ENCODE measurements at regions not wholly inside any gene's neighbourhood (a gene's known extent, or its start where the extent isn't known, plus 50 kb on each side); places are given as distances from the start of the nearest gene placed in this dataset.
"Not testable (repeated sequence)": the region's sequence is repeated elsewhere in the genome, so short reads cannot be mapped to it uniquely, and the experiment has no call there.

GRCh38 chr1:145553795-145554194 lies 54.0 kb upstream of the GPR89A start:
- DNase-seq (ENCODE audit: low spot score): not testable (repeated sequence)

- no peak for DNase-seq (ENCODE audit: low spot score)
Measured at GRCh38 chr1:145545055-145545454, 62.7 kb upstream of the GPR89A start.

GRCh38 chr1:145541685-145542084 lies 66.1 kb upstream of the GPR89A start:
- DNase-seq (ENCODE audit: low spot score): not testable (repeated sequence)

- DNase-seq (ENCODE audit: low spot score): peak; percentile 64
Measured at GRCh38 chr1:145541246-145541645, 66.5 kb upstream of the GPR89A start.

GRCh38 chr1:145538118-145538882 lies 69.5 kb upstream of the GPR89A start:
- DNase-seq (ENCODE audit: low spot score): not testable (repeated sequence)

GRCh38 chr1:145537003-145537402 lies 70.8 kb upstream of the GPR89A start:
- DNase-seq (ENCODE audit: low spot score): not testable (repeated sequence)

GRCh38 chr1:145535461-145535860 lies 72.3 kb upstream of the GPR89A start:
- peak; percentile 40 for DNase-seq (ENCODE audit: low spot score)

GRCh38 chr1:145528068-145528564 lies 79.7 kb upstream of the GPR89A start:
- DNase-seq (ENCODE audit: low spot score): not testable (repeated sequence)

GRCh38 chr1:145520159-145520558 lies 87.6 kb upstream of the GPR89A start:
- DNase-seq (ENCODE audit: low spot score): not testable (repeated sequence)

GRCh38 chr1:145519302-145519701 lies 88.5 kb upstream of the GPR89A start:
- DNase-seq (ENCODE audit: low spot score): not testable (repeated sequence)

GRCh38 chr1:145513017-145513416 lies 87.6 kb upstream of the NBPF20 start:
- not testable (repeated sequence) for DNase-seq (ENCODE audit: low spot score)

- not testable (repeated sequence) for DNase-seq (ENCODE audit: low spot score)
Measured at GRCh38 chr1:145508053-145508452, 82.7 kb upstream of the NBPF20 start.

GRCh38 chr1:145505663-145506647 lies 80.6 kb upstream of the NBPF20 start:
- not testable (repeated sequence) for DNase-seq (ENCODE audit: low spot score)

GRCh38 chr1:145504834-145505413 lies 79.5 kb upstream of the NBPF20 start:
- not testable (repeated sequence) for DNase-seq (ENCODE audit: low spot score)

- DNase-seq (ENCODE audit: low spot score): not testable (repeated sequence)
Measured at GRCh38 chr1:145504310-145504709, 78.9 kb upstream of the NBPF20 start.

- DNase-seq (ENCODE audit: low spot score): not testable (repeated sequence)
Measured at GRCh38 chr1:145500251-145500650, 74.8 kb upstream of the NBPF20 start.

GRCh38 chr1:145495077-145495871 lies 69.9 kb upstream of the NBPF20 start:
- not testable (repeated sequence) for DNase-seq (ENCODE audit: low spot score)

GRCh38 chr1:145488193-145488933 lies 63.0 kb upstream of the NBPF20 start:
- not testable (repeated sequence) for DNase-seq (ENCODE audit: low spot score)

- DNase-seq (ENCODE audit: low spot score): not testable (repeated sequence)
Measured at GRCh38 chr1:145487156-145487555, 61.8 kb upstream of the NBPF20 start.

GRCh38 chr1:145484257-145484656 lies 58.9 kb upstream of the NBPF20 start:
- DNase-seq (ENCODE audit: low spot score): not testable (repeated sequence)
